GM10248 (cell line): ENCODE measurements at regions not wholly inside any gene's neighbourhood (a gene's known extent, or its start where the extent isn't known, plus 50 kb on each side); places are given as distances from the start of the nearest gene placed in this dataset.

Experiments used
- CTCF ChIA-PET: fragments of 300-600 bp; sonication (Branson Sonifier 250); formaldehyde crosslinking; extraction: SDS; loops from one replicate; lab custom pipeline; 2021; ENCODE audit warnings: antibody characterized with exemption; lab: Yijun Ruan, JAX
- POLR2A ChIA-PET: fragments of 350-650 bp; sonication (Branson Sonifier 250); formaldehyde crosslinking; extraction: SDS; loops from one replicate; lab custom pipeline; 2020; ENCODE audit warnings: antibody characterized with exemption; lab: Yijun Ruan, JAX
- DNase-seq: peaks from one replicate; pipeline ENCODE4 v3.0.0; 2012; ENCODE audit errors: extremely low spot score
- CTCF ChIP-seq: IDR thresholded peaks from 2 replicates; pipeline ENCODE4 v1.5.1; 2012; ENCODE audit warnings: mild to moderate bottlenecking, low read depth; ENCODE audit errors: extremely low read depth, missing control alignments, control extremely low read depth

- TF ChIP-seq CTCF: no peak
- no peak for DNase-seq
- ChIA-PET CTCF (interaction anchor here (0.9 to 1.3 kb wide), 2 partner anchors 8 to 18 kb away, joined by 3 to 4 read pairs; no protein-coding TSS in a partner anchor), POLR2A (no interaction called here)
Measured at GRCh38 chr22:48951836-48952235, 875.8 kb downstream of the BRD1 start.

GRCh38 chr22:48950151-48950915 is 877.3 kb downstream of the BRD1 start:
- DNase-seq: no peak
- POLR2A ChIA-PET: no interaction called here
- CTCF ChIA-PET: no interaction called here
- no peak for TF ChIP-seq CTCF

GRCh38 chr22:48949375-48950149 is 878.1 kb downstream of the BRD1 start:
- CTCF ChIA-PET: no interaction called here
- POLR2A ChIA-PET: no interaction called here
- no peak for TF ChIP-seq CTCF
- DNase-seq: no peak

- ChIA-PET CTCF (no interaction called here), POLR2A (no interaction called here)
- no peak for TF ChIP-seq CTCF
- no peak for DNase-seq
Measured at GRCh38 chr22:48948575-48949170, 879.0 kb downstream of the BRD1 start.

- no peak for DNase-seq
- ChIA-PET POLR2A (no interaction called here), CTCF (no interaction called here)
- no peak for TF ChIP-seq CTCF
Measured at GRCh38 chr22:48947636-48948035, 880.0 kb downstream of the BRD1 start.

GRCh38 chr22:48945621-48946458 is 881.8 kb downstream of the BRD1 start:
- no peak for TF ChIP-seq CTCF
- DNase-seq: no peak
- ChIA-PET CTCF (no interaction called here), POLR2A (no interaction called here)
